GM18858 (cell line): ENCODE measurements at regions not wholly inside any gene's neighbourhood (a gene's known extent, or its start where the extent isn't known, plus 50 kb on each side); places are given as distances from the start of the nearest gene placed in this dataset.
A peak's percentile ranks its signal among the peaks of the same experiment; 100 is the strongest.
"Not testable (repeated sequence)": the region's sequence is repeated elsewhere in the genome, so short reads cannot be mapped to it uniquely, and the experiment has no call there.

Source experiments
- ATAC-seq: cut with Tn5 transposase; IDR thresholded peaks from one replicate; pipeline ENCODE4 v1.9.1; 2021; ENCODE audit not compliant: unreplicated experiment

DNA sequence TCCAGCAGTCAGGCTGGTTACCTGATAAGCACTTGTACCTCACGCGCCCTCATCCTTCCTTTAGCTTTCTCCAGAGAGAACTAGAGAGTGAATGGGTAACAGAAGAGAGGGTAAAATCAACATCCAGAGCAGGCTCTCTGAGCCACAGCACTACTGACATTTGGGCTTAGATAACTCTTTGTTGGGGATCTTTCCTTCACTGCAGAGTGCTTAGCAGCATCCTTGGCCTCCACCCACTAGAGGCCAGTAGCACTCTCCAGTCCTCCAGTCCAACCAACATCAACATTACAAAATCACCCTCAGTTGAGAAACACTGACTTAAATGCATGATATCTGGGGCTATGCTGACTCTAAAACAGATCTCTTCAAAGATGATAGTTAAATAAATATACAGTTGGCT is 220.7 kb downstream of the TACR3 start:
- ATAC-seq = no peak

DNA sequence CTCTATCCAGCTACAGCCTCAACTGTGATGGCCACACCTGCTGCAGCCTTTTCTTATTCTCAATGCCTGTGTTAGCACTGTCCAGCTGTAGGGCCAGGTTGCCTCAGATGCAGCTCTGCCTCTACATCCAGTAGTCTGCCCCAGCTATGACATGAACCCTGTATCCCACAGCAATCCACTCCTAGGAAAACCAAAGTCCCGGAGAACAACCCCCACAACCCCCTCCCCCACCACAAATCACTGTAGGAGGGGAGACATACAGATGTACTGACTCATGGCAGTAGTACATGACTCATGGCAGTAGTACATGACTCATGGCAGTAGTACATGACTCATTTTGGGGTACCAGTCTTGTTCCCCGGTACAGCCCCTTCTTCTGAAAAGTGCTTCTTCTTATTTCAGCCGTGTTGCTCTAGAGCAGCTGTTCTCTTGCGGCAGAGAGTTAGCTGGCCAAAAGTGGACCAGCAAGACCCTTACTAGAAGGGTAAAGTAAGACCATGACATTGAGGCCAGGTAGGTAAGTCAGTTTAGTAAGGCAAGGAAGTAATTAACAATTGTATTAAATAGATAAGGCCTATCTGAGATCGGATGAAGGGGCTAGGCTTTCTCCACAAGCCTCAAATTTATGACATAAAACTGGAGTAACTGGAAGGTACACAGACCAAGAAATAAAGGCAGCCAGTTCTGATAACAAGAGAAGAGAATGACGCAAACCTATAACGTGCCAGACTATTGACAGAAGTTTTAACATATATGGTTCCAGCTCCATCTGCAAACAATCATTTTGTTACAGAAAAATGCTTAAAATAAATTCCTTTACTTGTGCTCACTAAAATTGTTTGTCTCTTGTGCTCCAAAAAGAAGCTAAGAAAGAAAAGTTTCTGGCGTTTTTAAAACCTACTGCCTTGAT is 221.4 kb downstream of the TACR3 start:
- peak; percentile 86 for ATAC-seq

DNA sequence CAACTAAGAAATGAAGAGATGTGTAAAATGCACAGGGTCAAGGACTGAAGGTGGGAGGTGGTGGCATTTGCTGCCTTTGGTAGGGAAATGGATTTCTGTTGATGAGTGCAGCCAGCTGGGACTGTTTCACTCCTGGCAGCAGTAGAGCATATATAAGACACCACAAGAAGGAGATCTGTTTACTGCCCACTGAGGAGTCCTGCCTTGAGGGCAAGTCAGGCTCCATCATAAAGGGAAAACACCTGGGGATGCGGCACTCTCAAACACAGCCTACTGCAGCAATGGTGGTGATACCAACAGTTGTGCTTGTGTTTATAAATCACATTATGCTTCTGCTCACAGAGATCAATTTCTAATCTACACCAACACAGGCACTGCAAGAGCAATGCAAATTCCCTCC is 222.1 kb downstream of the TACR3 start:
- peak; percentile 48 for ATAC-seq

DNA sequence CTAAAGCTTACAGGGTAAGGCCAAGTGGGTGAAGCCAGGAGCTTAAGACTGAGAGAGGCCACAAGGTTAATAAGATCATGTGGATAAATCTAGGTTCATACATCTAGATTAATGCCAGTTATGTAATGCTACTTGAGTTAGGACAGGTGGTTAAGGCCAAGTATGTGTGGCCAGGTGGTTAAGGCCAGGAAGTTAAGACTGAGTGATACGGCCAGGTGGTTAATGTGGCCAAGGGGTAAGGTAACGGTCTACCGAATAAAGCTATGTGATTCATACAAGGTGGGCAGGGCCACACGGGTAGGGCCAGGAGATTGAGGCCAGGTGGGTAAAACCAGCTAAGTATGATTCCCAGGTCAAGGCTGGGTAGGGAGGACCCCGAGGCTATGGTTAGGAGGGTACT is 223.0 kb downstream of the TACR3 start:
- ATAC-seq = no peak

DNA sequence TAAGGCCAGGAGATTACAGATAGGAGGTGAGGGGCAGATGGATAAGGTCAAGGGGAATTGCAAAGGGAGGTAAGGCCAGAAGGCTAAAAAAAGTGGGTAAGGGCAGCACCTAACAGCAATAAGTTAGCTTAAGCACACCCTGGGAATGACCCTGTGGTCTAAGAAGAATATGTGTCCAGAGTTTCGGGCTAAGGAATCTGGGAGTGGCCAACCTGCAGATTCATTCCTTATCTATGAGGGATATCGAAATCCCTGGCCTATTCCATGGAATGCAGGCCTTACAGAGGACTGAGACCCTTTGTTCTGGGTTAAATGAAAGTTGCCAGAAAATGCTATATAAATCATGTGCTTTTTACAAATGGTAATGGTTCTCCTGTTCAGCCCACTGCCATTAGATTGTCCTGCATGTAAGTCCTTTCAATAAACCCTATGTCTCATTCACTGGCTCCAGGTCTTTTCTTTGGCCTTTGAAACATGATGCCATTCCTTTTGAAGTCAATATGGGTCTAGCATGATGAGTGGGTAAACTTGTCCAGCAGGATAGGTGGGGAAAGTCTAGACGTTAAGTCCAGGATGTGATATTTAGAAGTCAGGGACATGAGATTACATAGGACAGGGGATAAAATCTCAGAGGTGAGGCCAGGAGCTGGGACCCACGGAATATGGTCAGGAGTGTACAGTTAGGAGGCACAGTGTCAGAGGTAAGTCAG is 226.2 kb downstream of the TACR3 start:
- ATAC-seq = no peak

DNA sequence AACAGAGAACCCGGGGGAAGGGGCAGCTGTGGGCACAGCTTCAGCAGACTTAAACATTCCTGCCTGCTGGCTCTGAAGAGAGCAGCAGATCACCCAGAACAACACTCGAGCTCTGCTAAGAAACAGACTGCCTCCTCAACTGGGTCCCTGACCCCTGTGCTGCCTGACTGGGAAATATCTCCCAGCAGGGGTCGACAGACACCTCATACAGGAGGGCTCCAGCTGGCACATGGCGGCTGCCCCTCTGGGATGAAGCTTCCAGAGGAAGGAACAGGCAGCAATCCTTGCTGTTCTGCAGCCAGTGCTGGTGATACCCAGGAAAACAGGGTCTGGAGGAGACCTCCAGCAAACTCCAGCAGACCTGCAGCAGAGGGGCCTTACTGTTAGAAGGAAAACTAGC is 234.5 kb downstream of the TACR3 start:
- not testable (repeated sequence) for ATAC-seq

DNA sequence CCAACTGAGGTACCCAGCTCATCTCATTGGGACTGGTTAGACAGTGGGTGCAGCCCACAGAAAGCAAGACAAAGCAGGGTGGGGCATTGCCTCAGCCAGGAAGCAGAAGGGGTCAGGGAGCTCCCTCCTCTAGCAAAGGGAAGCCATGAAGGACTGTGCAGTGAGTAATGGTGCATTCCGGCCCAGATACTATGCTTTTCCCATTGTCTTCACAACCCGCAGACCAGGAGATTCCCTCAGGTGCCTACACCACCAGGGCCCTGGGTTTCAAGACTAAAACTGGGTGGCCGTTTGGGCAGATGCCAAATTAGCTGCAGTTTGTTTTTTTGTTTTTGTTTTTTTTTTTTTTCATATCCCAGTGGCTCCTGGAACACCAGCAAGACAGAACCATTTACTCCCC is 235.3 kb downstream of the TACR3 start:
- ATAC-seq = no peak

DNA sequence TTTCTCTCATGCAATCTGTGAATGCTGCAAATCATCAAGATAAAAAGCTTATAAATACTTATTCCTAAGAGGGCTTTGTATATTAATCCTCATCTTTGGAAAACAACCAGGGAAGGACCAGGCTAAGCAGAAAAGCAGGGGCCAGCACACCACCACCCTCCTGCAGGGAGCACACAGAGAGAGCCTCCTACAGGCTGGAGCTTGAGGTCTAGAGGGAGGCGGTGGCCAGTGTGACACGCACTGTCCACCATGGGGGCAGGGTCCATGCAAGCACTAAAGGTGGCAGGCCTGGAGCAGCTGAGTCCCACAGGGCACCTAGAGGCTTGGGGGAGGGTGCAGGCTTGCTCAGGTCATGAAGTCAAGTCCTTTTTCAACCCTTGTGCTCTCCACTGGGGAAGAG is 236.9 kb downstream of the TACR3 start:
- no peak for ATAC-seq

DNA sequence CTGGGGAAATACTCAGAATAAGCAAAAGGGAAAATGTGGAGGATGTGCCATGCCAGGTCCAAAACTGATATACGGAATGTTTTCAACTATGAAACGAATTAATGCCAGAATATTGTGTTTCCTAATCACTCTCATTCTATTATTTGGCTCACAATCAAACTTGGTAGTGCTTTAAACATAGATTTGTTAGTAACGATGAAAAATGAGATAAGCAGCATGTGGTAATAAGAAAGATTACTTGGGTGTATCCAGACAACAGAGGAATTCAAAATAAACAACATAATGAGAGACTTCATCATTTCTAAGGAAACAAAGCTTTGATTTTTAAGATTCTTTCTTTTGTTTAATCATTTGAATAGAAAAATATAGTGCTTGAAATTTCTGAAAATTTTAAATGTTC is 237.3 kb downstream of the TACR3 start:
- no peak for ATAC-seq

DNA sequence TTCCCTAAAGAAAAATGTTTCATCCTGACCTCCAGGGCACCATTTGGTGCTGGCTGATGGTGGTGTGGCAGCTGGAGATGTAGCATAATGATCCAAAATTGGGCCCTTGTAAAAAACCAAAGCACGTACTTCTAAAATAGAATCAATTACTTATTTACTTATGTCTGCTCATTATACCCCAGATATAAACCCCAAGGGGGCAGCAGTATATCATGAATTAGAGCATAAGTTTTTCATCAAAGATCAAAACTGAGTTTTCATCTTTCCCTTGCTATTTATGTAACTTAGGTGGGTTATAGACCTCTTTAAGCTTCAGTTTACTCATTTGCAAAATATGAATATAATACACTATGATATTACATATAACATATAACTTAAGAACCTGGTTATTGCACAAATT is 241.1 kb downstream of the TACR3 start:
- ATAC-seq = no peak

DNA sequence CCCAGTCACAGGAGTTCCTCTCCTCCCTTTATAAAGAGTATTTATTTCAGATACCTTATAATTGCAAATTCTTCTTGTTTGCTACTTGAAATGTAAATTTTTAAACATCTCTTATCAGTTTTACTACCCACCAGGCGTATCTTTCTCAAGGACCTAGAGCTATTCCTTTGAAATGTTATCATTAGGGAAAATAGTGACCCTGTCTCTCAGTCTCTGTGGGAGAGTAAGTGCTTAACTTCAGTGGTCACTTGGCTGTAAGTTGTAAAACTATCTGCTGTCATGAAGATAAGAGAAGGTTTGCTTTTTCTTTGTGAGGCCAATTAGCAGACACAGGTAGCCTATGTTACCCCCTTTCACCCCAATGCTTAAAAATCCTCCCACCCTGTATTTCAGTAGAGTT is 241.6 kb downstream of the TACR3 start:
- no peak for ATAC-seq

DNA sequence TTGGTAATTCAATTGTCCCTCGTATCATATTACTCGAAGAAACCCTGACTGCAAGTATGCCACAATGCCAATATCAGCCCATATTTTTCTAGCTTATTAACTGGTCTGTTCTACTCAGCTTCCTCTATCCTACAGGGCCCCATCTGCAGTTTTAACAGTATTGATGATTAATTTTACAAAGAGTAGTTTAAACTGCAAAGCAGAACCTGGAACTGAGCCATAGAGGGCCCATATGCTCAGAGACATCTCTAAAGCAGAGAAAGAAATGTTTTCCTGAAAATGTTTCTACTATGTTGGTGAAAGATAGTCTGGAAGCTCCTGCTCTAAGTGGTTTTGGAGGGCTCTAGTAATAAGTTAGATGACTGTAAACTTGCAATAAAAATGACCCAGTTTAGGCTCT is 259.4 kb upstream of the CENPE start:
- ATAC-seq = no peak

DNA sequence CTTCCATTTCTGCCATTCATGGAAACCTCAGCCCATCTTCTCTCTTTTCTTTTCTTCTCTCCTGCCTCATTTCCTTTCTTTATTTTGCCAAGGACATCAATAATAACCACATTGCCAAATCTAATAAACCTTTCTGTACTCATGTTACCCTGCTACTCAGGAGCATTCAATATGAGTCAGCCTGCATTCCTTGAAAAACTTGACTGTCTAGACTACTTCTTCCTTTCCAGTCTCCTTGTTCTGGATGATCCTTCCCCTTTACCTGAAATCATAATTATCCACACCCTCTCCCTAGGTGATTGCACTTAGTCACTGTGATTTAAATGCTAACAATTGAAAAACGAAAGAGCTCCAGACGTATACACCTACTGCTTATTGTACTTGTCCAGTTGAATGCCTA is 253.2 kb upstream of the CENPE start:
- ATAC-seq = no peak

DNA sequence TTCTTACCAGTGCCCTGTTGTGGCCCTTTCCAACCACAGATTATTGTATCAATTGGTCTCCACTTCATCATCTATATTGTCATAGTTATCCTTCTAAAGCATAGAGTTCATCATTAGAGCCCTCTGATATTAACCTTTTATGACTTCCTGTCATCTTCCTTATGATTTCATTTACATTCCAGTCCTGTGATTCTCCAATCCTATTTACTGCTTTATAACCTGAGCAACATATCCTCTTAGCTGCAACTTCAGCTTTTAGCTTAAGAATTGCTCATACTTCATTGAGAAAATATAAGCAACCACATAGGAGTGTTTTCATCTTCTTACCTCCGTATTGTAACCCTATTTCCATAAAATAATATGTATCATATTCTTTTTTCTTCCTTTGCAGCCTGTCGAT is 252.6 kb upstream of the CENPE start:
- ATAC-seq = no peak

DNA sequence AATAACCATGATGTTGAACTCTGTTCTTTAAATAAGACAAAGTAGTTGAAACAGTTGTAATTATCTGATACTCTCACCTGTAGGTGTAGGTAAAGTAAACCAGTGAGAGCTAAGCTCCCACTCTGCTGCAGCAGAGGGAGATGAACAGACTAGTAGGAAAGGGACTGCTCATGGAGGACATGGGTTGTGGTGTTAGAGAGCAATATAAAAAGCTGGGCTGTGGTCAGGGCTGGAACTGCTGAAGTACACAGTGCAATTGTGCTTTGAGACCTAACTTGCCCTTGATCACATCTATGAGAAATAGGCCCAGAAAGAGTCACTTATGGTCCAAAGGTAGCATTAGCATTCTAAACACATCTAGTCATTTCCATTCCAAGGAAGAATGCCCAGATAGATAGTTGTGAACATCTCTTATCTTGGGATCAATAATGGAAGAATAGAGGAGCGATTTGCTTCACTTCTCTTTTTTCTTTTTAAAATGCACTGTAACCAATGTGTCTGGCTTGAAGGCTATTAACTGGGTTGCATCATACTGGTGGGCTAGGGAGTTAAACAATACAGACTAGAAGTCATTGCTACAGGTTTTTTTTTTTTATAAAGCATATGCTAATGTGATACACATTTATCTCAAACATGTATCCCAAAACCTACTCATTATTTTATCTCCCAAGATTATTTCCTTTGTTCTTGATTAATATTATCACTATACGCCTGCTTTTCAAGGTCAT is 251.3 kb upstream of the CENPE start:
- no peak for ATAC-seq

DNA sequence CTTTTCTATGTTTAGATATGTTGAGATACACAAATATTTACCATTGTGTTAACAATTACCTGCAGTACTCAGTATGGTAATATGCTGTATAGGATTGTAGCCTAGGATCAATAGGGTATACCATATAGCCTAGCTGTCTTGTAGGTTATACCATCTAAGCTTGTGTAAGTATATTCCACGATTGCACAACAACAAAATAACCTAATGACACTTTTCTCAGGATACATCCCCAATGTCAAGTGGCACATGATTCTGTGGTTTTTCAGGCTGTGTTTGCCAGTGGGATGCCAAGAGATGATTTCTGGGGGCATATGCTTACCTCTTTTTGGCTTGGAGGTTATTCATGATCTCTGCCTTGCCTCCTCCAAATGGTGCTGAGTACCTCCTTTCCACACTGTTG is 247.2 kb upstream of the CENPE start:
- no peak for ATAC-seq

DNA sequence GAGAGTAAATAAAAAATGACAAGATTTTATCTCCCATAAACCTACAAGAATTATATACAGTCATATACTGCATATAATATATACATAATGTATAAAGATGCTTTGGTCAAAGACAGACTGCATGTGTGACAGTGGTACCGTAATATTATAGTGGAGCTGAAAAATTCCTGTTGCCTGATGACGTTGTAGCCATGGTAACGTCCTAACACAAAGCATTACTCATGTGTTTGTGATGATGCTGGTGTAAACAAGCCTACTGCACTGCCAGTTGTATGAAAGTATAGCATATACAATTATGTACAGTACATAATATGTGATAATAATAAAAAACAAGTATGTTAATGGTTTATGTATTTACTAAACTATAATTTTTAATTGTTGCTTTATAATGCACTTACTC is 245.2 kb upstream of the CENPE start:
- ATAC-seq = no peak

DNA sequence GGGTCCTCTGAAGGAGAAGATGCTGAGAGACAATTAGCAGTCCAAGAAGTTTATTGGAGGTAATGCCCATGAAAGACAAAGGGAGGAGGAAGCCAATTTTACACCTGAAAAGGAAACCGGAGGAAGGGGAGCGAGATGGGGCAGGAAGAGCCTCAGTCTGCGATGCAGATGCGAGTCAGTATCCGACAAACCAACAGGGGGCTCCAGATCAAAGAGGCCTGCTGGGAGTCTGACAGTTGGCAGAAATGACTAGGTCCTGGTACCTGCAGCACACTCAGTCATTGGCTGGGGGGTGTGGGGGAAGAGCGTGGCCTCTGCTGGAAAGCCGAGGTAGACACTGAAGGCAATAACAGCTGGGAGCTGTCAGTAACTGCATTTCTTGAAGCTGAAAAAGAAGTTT is 231.1 kb upstream of the CENPE start:
- ATAC-seq = peak; percentile 77

DNA sequence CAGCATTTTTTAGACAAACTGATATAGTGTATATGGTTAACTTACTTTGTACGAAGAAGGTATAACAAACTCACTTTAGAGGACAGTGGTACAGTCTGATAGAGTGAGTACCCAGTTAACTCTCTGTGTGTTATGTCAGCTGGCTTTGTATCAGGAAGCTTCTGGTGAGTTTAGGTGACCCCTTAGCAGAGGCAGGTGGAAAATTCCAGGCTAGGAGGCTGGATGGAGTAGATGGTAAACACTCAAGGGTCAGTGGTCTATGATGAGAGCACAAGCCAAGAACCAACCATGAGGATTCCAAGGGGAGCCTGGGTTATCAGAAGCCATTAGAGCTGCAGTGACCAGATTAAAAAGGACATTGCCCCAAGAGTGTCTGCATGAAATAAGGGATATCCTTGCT is 227.3 kb upstream of the CENPE start:
- no peak for ATAC-seq

DNA sequence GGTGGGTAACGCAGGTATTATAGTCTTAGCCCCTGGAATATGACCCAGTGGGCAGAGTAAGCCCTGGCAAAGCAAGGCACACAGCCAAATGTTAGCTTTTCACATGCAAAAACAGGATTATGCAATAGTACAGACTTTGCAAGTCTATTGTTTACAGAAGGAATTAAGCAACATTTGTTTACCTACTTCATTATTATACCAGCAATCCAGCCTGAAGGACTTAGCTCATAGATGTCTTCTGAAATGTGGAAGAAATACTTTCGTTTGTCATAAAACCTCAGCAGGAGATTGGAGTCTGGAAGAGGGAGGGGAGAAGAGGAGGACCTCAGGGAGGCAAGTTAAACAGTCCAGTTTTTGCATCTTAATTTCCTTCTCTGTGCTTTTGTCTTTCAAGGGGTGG is 226.7 kb upstream of the CENPE start:
- ATAC-seq = no peak

DNA sequence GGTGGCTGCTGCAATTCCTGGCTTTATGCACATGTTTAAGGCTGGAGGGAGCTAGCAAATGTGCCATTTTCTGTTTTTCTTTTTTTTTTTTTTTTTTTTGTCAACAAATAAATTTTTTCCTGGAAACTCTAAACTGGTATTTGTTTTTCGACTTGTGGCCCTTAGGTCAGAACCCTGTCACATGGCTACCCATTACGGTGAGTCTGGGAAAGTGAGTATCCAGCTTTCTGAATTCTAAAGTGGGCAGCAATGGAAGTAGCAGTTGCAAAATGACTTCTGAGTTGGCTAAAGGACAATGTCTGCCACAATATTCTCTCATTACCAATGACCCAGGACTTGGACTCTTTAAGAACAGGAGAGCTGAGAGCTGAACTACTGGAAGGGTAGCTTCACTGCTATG is 225.1 kb upstream of the CENPE start:
- ATAC-seq = no peak
